GM12891 (cell line): ENCODE measurements at regions not wholly inside any gene's neighbourhood (a gene's known extent, or its start where the extent isn't known, plus 50 kb on each side); places are given as distances from the start of the nearest gene placed in this dataset.

ENCODE experiments used
- POLR2A ChIP-seq: IDR thresholded peaks from 2 replicates; pipeline ENCODE4 v1.6.1; 2011; ENCODE audit warnings: low read depth, low read length, control low read depth
- SPI1 ChIP-seq: IDR thresholded peaks from 2 replicates; pipeline ENCODE4 v1.6.1; 2011; ENCODE audit warnings: low read depth, low read length, control low read depth

- no peak for TF ChIP-seq SPI1
- TF ChIP-seq POLR2A = no peak
These were observed 605.4 kb downstream of the BCL11A start for GRCh38 chr2:59947917-59948541.
